Panc1 (cell line): ENCODE measurements at regions not wholly inside any gene's neighbourhood (a gene's known extent, or its start where the extent isn't known, plus 50 kb on each side); places are given as distances from the start of the nearest gene placed in this dataset.

Source experiments
- CTCF ChIP-seq: fragments of 450-650 bp; IDR thresholded peaks from 2 replicates; pipeline ENCODE4 v1.5.1; 2017; ENCODE audit warnings: mild to moderate bottlenecking
- POLR2AphosphoS5 ChIP-seq: IDR thresholded peaks from 2 replicates; pipeline ENCODE4 v1.6.1; 2012; ENCODE audit warnings: mild to moderate bottlenecking, low read depth, low read length, moderate library complexity
- REST ChIP-seq, 2 experiments: IDR thresholded peaks; 2 replicates each; pipeline ENCODE4 v1.6.1; 2011 to 2012; ENCODE audit warnings: low read depth in 2 of 2, control low read depth in 1 of 2, low read length in 1 of 2, mild to moderate bottlenecking in 1 of 2, moderate library complexity in 1 of 2; ENCODE audit not compliant: insufficient read depth in 1 of 2
- SIN3A ChIP-seq: IDR thresholded peaks from 2 replicates; pipeline ENCODE4 v1.6.1; 2012; ENCODE audit warnings: low read depth, mild to moderate bottlenecking, low read length, moderate library complexity, borderline replicate concordance; ENCODE audit not compliant: insufficient read depth

GRCh38 chrX:144918936-144919335 lies 328.4 kb upstream of the SPANXN1 start:
- TF ChIP-seq POLR2AphosphoS5 = no peak
- no peak for TF ChIP-seq CTCF
- no peak for TF ChIP-seq REST (IDR thresholded peaks at IDR 0.05; ENCODE audit: insufficient read depth in 1 of 2, low read depth in 2 of 2, low read length in 1 of 2)
- no peak for TF ChIP-seq SIN3A
